Endothelial cell of umbilical vein (primary cell): ENCODE measurements at regions not wholly inside any gene's neighbourhood (a gene's known extent, or its start where the extent isn't known, plus 50 kb on each side); places are given as distances from the start of the nearest gene placed in this dataset.

Experiments used
- BruUV-seq: library from RNA; stranded (reverse); fragments of 400-500 nt; replicated peaks from 2 replicates; lab custom pipeline; 2021; lab: Mats Ljungman, UMichigan
- CTCF ChIA-PET: fragments of 300-600, 350-600 bp; sonication (Branson Sonifier 250); formaldehyde crosslinking; loops from one replicate; lab custom pipeline; 2021; ENCODE audit warnings: antibody characterized with exemption, inconsistent platforms; lab: Charles Lee
- POLR2A ChIA-PET: fragments of 300-600, 350-600 bp; sonication (Branson Sonifier 250); formaldehyde crosslinking; loops from one replicate; lab custom pipeline; 2021; ENCODE audit warnings: antibody characterized with exemption, inconsistent platforms; lab: Charles Lee
- DNase-seq: peaks from one replicate; pipeline ENCODE4 v3.0.0-alpha.2; 2011; ENCODE audit warnings: low read depth, low spot score
- FAIRE-seq: peaks from 2 replicates; lab custom pipeline; 2011; peaks lifted over from hg19 to GRCh38; lab: Jason Lieb, UNC
- H2AFZ ChIP-seq: 2 replicates; pipeline ENCODE4 v1.6.0; 2012; ENCODE audit warnings: low read depth, low read length, control low read depth, inconsistent platforms
- H3K27ac ChIP-seq: 2 replicates; pipeline ENCODE4 v1.5.1; 2011; ENCODE audit warnings: low read depth, mild to moderate bottlenecking, control low read depth, low read length, moderate library complexity; ENCODE audit not compliant: insufficient read depth
- H3K27me3 ChIP-seq, 2 experiments: 2 replicates each; pipeline versions ENCODE4 v1.6.0 to v1.6.1; 2011; ENCODE audit warnings: low read length in 2 of 2, mixed read lengths in 1 of 2; ENCODE audit not compliant: control insufficient read depth in 2 of 2, insufficient read depth in 2 of 2
- H3K36me3 ChIP-seq, 2 experiments: 2 replicates in 1 of 2; 3 replicates in 1 of 2; pipeline ENCODE4 v1.5.1; 2011; ENCODE audit warnings: low read length in 2 of 2, mild to moderate bottlenecking in 1 of 2, moderate library complexity in 1 of 2; ENCODE audit not compliant: control insufficient read depth in 2 of 2, insufficient read depth in 2 of 2; ENCODE audit errors: extremely low read depth in 1 of 2
- H3K4me1 ChIP-seq: 3 replicates; pipeline ENCODE4 v1.5.1; 2011; ENCODE audit warnings: mild to moderate bottlenecking, low read length; ENCODE audit not compliant: control insufficient read depth, insufficient read depth; ENCODE audit errors: extremely low read depth
- H3K4me2 ChIP-seq: 2 replicates; pipeline ENCODE4 v1.6.1; 2011; ENCODE audit warnings: low read length, control low read depth, mixed read lengths; ENCODE audit not compliant: insufficient read depth
- H3K4me3 ChIP-seq, 3 experiments: fragments of 200-600 bp in 1 of 3; sonication (generic), shearing (Covaris generic) in 1 of 3; replicated peaks in 1 of 3; 2 replicates each; pipeline ENCODE4 v1.5.1; 2011 to 2016; ENCODE audit warnings: control low read depth in 3 of 3, low read length in 3 of 3, mild to moderate bottlenecking in 2 of 3, inconsistent platforms in 1 of 3, low read depth in 1 of 3, moderate library complexity in 1 of 3; ENCODE audit not compliant: insufficient read depth in 1 of 3
- H3K79me2 ChIP-seq: 2 replicates; pipeline ENCODE4 v1.6.0; 2012; ENCODE audit warnings: low read length, inconsistent platforms; ENCODE audit not compliant: control insufficient read depth, insufficient read depth
- H3K9ac ChIP-seq: replicated peaks from 2 replicates; pipeline ENCODE3; 2011; ENCODE audit warnings: low read length, control low read depth; ENCODE audit not compliant: insufficient read depth; ENCODE audit errors: extremely low read depth
- H3K9me1 ChIP-seq: replicated peaks from 3 replicates; pipeline ENCODE4 v1.6.0; 2011; ENCODE audit warnings: mild to moderate bottlenecking, low read length; ENCODE audit not compliant: control insufficient read depth, insufficient read depth; ENCODE audit errors: extremely low read depth
- H3K9me3 ChIP-seq: replicated peaks from 2 replicates; pipeline ENCODE4 v1.5.1; 2012; ENCODE audit warnings: low read length, inconsistent platforms; ENCODE audit not compliant: control insufficient read depth, insufficient read depth
- H4K20me1 ChIP-seq: replicated peaks from 2 replicates; pipeline ENCODE3; 2011; ENCODE audit warnings: mild to moderate bottlenecking, low read length; ENCODE audit not compliant: control insufficient read depth, insufficient read depth; ENCODE audit errors: extremely low read depth
- CTCF ChIP-seq, 2 donors: IDR thresholded peaks; 1 replicate in 1 of 2; 2 replicates in 1 of 2; pipeline ENCODE4 v1.5.1; 2011; ENCODE audit warnings: low read length in 2 of 2, mild to moderate bottlenecking in 2 of 2, moderate library complexity in 2 of 2, control low read depth in 1 of 2, inconsistent platforms in 1 of 2, low read depth in 1 of 2; ENCODE audit not compliant: insufficient read depth in 1 of 2; ENCODE audit errors: extremely low read depth in 1 of 2
- EZH2 ChIP-seq: IDR thresholded peaks from 2 replicates; pipeline ENCODE4 v1.6.1; 2012; ENCODE audit warnings: borderline replicate concordance, low read depth, mild to moderate bottlenecking, moderate library complexity, low read length, inconsistent platforms; ENCODE audit not compliant: severe bottlenecking
- FOS ChIP-seq: IDR thresholded peaks from 2 replicates; pipeline ENCODE4 v1.6.1; 2011; ENCODE audit warnings: mild to moderate bottlenecking, low read length, moderate library complexity, borderline replicate concordance; ENCODE audit not compliant: insufficient read depth
- GATA2 ChIP-seq: IDR thresholded peaks from 2 replicates; pipeline ENCODE4 v1.7.0; 2011; ENCODE audit warnings: low read depth, mild to moderate bottlenecking, moderate library complexity, mixed read lengths, low read length; ENCODE audit not compliant: insufficient read length, insufficient read depth
- JUN ChIP-seq: IDR thresholded peaks from 2 replicates; pipeline ENCODE4 v1.6.1; 2011; ENCODE audit warnings: borderline replicate concordance, low read depth; ENCODE audit not compliant: insufficient read length, insufficient read depth
- MAX ChIP-seq: IDR thresholded peaks from 2 replicates; pipeline ENCODE4 v1.6.1; 2011; ENCODE audit not compliant: insufficient read depth, insufficient read length
- MYC ChIP-seq: IDR thresholded peaks from one replicate; pipeline ENCODE4 v1.6.1; 2011; ENCODE audit warnings: mild to moderate bottlenecking, low read depth, low read length
- POLR2A ChIP-seq: IDR thresholded peaks from 2 replicates; pipeline ENCODE4 v1.6.1; 2012; ENCODE audit warnings: low read depth, mild to moderate bottlenecking, control low read depth, low read length
- POLR2AphosphoS5 ChIP-seq: IDR thresholded peaks from 2 replicates; pipeline ENCODE4 v1.6.1; 2012; ENCODE audit warnings: low read depth, mild to moderate bottlenecking, control low read depth, low read length, moderate library complexity; ENCODE audit not compliant: insufficient read depth
- dilution Hi-C: fragments of 300-500 bp; cut with MboI; formaldehyde crosslinking; loops from one replicate; pipeline ENCODE4 v1.15.0; 2019; ENCODE audit warnings: low sequenced_read_pairs; ENCODE audit not compliant: extremely low pct_ligation_motif_present
- intact Hi-C: fragments of 100-400 bp; cut with micrococcal nuclease; formaldehyde crosslinking; loops from one replicate; pipeline ENCODE4 v1.10.0; 2022

DNA sequence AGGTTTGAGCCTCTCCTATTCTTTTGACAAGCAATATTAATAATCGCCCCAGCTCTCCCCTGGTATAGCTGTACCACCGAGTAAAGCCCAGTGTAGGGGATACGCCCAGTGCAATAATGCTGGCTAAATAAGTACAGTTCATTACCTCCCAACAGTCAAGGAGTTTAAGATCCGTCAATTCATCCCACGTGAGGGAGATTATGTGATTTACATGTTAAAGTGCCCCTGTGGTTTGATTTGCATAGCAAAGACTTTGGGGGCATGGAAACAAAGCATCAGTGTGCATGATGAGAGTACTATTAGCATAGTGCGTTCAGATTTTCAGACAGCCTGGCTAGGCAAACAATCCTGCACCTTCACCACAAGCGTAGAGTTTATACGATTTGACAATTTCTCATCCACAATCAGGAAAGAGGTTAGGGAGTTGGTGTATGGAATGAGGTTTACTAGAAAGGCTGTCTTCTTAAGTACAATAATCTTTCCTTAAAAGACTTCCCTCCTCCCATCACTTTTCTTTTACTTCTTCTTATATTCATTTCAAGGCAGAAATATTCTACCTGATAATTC, 754.0 kb downstream of the DIAPH3 start:
- no TSS peak for BruUV-seq
- Histone ChIP-seq H3K4me1 (no peaks in the 10 kb centered on the region), H3K27me3 (no peaks in the 10 kb centered on the region), H3K9ac (no peak overlapping the region), H3K9me3 (peaks cover 4% of the 10 kb centered on the region), H3K79me2 (no peaks in the 10 kb centered on the region), H3K27ac (no peak overlapping the region), H2AFZ (no peak overlapping the region), H3K36me3 (no peaks in the 10 kb centered on the region), H3K9me1 (no peaks in the 10 kb centered on the region), H4K20me1 (no peaks in the 10 kb centered on the region), H3K4me2 (no peak overlapping the region), H3K4me3 (no peak overlapping the region)
- intact Hi-C loops (no loop called here), dilution Hi-C loops (no loop called here)
- DNase-seq, result no peak
- POLR2A ChIA-PET, result no interaction called here
- no peak for FAIRE-seq
- TF ChIP-seq POLR2AphosphoS5, result no peak
- TF ChIP-seq POLR2A, result no peak
- TF ChIP-seq GATA2, result no peak
- TF ChIP-seq EZH2, result no peak
- CTCF ChIA-PET, result interaction anchor here (1.0 to 1.5 kb wide), 3 partner anchors 10 to 49 kb away, joined by 3 to 4 read pairs (median 3); no protein-coding TSS in a partner anchor

DNA sequence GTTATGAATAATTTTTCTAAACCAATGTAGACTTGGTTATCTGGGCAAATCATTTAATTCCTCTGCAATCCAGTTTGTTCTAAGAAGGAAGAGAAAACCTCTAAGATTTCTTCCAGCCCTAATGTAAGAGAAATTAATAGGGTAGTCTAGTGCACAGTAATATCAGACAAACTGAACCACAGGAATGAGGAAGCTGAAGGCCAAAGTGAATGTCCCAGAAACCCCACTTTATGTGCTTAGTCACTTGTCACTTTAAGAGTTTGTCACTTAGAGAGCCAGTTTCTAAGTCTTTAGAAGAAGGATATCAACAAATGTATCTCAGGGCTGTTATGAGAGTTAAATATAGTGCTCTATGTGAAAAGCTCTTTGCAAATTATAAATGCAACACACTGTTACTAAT, 750.6 kb downstream of the DIAPH3 start:
- DNase-seq, result no peak
- Histone ChIP-seq H3K4me3 (no peak overlapping the region), H3K9ac (no peak overlapping the region), H3K9me3 (no peaks in the 10 kb centered on the region), H3K27me3 (no peaks in the 10 kb centered on the region), H2AFZ (no peak overlapping the region), H3K36me3 (no peaks in the 10 kb centered on the region), H3K4me1 (no peaks in the 10 kb centered on the region), H3K4me2 (no peak overlapping the region), H4K20me1 (no peaks in the 10 kb centered on the region), H3K9me1 (no peaks in the 10 kb centered on the region), H3K79me2 (no peaks in the 10 kb centered on the region), H3K27ac (no peak overlapping the region)
- ChIA-PET CTCF (interaction anchor here (1.6 kb wide), 1 partner anchor 21 kb away, joined by 3 read pairs; no protein-coding TSS in a partner anchor), POLR2A (no interaction called here)
- intact Hi-C loops, result no loop called here
- BruUV-seq, result no TSS peak
- dilution Hi-C loops, result no loop called here
- no peak for FAIRE-seq
- TF ChIP-seq POLR2A, result no peak
- no peak for TF ChIP-seq MYC
- TF ChIP-seq EZH2, result no peak
- no peak for TF ChIP-seq MAX
- no peak for TF ChIP-seq JUN
- TF ChIP-seq GATA2, result no peak
- TF ChIP-seq POLR2AphosphoS5, result no peak
- TF ChIP-seq CTCF (IDR thresholded peaks at IDR 0.05; ENCODE audit: extremely low read depth in 1 of 2, insufficient read depth in 1 of 2, low read depth in 1 of 2, low read length in 2 of 2), result no peak
- TF ChIP-seq FOS, result no peak
